Stromal cell of bone marrow (primary cell): ENCODE measurements at regions not wholly inside any gene's neighbourhood (a gene's known extent, or its start where the extent isn't known, plus 50 kb on each side); places are given as distances from the start of the nearest gene placed in this dataset.
"Not testable (repeated sequence)": the region's sequence is repeated elsewhere in the genome, so short reads cannot be mapped to it uniquely, and the experiment has no call there.

Experiments used
- DNase-seq: peaks from one replicate; pipeline ENCODE4 v3.0.0-alpha.2; 2012; ENCODE audit warnings: low read depth

DNA sequence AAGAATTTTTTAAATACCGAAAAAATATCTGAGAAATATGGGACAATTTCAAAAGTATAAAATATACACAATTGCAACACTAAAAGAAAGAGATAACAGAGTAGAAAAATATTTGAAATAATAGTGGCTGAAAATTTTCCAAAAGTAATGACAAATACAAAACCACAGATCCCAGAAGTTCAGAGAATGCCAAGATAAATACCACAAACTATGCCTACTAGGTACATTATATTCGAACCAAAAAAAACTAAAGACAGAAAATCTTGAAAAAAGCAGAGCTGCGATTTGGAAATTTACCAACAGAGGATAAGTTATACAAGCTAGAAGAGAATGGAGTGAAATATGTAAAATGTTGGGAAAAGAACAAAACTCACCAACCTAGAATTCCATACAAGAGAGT, 191.3 kb upstream of the ELAC2 start:
- DNase-seq = peak; percentile 2

DNA sequence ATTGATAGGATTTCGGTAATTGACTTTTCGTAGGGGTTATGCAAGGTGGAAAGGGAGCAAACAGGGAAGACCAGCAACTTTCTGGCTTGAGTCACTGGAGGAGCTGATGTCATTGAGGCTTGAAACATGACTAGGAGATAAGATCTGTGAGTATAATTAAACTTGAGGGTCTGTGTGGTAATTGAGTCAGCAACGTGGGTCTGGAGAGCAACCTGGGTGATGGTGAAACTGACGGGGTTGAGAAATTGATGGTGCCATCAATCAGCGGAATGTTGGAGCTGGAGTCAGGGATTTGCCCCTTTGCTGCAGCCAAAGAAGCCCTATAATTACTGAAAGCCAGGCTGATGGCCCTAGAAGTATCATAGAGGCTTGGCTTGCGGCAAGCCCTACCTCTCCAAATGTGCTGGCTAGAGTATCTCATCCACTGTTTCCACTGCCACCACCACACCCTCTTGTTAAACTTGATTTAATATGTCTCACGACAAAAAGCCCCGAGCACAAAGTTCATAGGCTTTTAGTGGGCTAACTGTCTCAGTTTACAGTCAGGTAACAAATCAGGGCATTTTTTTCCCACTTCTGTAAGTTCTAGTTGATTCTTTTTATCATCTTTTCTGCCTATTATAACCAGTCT, 186.9 kb upstream of the ELAC2 start:
- no peak for DNase-seq

- no peak for DNase-seq
These were observed 185.0 kb upstream of the ELAC2 start for GRCh38 chr17:13202835-13203234.

- DNase-seq = no peak
These were observed 182.8 kb upstream of the ELAC2 start for GRCh38 chr17:13200671-13201070.

- no peak for DNase-seq
These were observed 181.6 kb upstream of the ELAC2 start for GRCh38 chr17:13199425-13199824.

DNA sequence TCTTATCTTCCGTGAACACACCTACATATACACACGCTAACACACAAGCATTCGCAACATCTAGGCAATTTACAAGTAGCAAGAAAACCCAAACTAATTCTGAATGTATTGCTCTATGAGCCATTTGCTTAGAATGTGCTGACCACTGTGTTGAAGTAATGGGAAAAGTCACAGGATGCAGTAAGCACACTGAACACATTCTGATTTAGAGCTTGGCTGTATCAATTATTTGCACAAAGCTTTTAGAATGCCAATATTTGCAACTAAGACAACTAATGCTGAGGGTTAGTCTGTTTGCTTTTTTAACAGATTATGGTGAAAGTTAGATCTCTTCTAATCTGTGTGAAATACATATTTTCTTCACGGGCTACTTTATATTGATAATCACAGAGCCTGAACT, 179.8 kb upstream of the ELAC2 start:
- DNase-seq = no peak

- DNase-seq = no peak
These were observed 177.1 kb upstream of the ELAC2 start for GRCh38 chr17:13194887-13195286.

DNA sequence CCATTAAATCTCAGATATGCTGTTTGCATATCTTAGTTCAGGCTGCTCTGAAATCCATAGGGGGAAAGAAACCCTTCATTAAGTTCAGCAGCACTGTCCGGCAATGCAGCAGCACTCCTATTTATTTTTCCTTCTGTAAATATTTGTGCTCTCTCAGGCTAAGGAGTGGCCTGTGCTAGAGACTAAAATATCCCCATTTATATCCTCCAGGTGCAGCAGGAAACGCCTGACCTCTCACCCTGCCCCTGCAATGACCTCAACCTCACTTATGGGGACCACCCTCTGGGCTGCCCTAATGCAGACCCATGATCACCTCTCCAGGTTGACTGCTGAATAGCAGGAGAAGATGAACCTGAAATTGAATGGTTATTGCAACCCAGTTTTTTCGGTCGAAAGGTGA, 165.0 kb upstream of the ELAC2 start:
- DNase-seq = no peak

DNA sequence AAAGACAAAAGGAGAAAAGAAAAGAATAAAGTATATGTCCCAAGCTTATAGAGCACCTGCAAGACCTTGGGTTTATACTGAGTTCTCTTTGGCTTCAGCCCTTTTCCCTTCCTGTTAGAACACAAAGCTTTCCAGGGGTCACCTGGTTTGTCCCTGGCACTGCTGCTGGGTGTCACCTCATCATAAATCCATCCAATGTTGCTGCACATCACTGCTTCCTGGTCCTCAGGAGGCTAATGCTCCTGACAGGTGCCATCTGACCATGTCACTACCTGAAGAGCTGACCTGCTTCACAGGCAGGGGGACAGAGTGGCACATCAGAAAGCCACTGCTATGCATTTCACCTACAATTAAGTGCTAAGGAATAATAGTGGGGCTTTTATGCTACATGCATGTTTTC, 164.6 kb upstream of the ELAC2 start:
- DNase-seq = no peak

GRCh38 chr17:13181683-13182082, 163.9 kb upstream of the ELAC2 start:
- no peak for DNase-seq

GRCh38 chr17:13176436-13176835, 158.6 kb upstream of the ELAC2 start:
- no peak for DNase-seq

- no peak for DNase-seq
These were observed 154.0 kb upstream of the ELAC2 start for GRCh38 chr17:13171790-13172189.

- no peak for DNase-seq
These were observed 144.5 kb upstream of the ELAC2 start for GRCh38 chr17:13162361-13162760.

DNA sequence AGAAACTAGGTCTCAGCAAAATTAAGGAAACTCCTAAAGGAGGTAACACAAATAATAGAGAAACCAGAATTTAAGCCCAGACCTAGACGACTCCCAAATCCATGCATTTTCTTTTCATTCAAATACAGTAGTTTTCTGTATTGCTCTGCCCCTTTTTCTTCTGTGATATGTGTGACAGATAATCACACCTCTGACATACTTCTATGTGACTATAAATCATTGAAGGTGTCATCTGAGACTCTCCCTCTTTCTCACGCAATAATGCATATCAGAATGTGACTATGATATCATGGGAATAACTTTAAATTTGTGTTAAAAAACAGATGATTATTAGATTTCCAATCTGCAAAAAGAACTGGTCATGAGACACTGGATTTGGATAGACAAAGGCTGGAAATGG, 143.0 kb upstream of the ELAC2 start:
- DNase-seq = no peak

GRCh38 chr17:13160296-13160695, 142.5 kb upstream of the ELAC2 start:
- no peak for DNase-seq

- DNase-seq = no peak
These were observed 140.8 kb upstream of the ELAC2 start for GRCh38 chr17:13158494-13159240.

DNA sequence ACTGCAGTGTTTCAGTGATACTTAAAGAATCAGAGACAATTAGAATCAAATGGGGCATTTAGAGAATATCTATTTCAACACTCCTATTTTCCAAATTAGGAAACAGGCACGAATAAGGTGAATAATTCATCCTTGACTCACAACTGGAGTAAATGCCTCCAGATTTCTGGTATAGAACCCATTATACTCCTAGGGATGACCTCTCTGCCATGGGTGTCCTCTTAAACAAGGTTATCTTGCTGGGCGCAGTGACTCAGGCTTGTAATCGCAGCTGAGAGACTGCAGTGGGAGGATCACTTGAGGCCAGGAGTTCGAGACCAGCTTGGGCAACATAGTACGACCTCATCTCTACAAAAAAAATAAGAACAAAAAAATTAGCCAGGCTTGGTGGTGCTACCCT, 139.8 kb upstream of the ELAC2 start:
- DNase-seq = no peak

DNA sequence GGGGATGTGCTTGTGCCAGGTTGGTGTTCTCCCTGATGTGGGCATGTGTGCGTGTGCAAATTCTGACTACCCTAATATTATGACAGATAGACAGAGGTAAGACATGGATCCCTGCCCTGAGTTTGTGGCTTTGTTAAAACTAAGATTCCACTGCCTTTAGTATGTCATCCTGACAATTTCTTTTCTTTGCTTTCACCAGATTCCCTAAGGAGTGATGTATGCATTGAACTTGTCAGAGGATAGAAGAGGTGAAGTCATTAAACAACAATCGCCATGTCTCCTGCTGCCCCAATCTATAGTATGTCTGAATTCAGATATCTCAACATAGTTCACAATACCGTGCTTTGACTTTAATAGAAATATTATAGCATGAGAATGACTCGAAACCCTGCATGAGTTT, 137.1 kb upstream of the ELAC2 start:
- DNase-seq = no peak

DNA sequence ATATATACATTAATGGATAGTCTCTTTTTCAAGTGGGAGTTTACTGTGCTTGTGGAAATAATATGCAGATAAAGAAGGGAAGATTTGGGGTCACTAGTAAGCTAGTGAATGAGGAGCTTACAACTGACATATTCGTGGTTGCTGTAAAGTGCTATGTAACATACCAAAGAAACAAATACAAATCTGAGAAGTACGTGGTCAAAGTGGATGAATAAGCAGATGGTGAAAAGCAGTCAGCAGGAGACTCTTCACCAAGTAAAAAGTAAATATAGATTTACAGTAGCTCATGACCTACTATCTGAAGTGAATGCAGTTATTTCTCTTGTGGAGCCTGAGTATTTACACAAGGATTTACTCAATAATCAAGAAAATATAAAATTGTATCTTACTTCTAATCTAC, 136.6 kb upstream of the ELAC2 start:
- no peak for DNase-seq

DNA sequence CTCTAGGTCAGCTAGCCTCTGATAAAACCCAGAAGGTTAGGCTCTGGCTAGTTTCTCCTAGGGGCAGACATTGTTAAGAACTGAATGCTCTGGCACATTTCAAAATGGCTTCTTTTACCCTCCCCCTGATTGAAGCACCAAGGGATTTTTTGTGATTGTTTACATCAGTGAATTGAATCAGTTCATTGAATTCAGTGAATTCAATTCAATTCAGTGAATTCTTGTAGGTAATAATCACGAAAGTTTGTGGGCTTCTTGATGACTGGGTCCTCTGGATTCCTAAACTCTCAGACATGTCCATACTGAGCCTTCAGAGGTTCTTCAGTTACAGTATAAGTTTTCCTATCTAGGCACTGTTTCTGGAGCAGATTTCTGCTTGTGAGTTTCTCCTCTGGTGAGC, 135.2 kb upstream of the ELAC2 start:
- no peak for DNase-seq

GRCh38 chr17:13152501-13152900, 134.7 kb upstream of the ELAC2 start:
- no peak for DNase-seq

- DNase-seq = not testable (repeated sequence)
These were observed 132.9 kb upstream of the ELAC2 start for GRCh38 chr17:13150738-13151137.

- DNase-seq = no peak
These were observed 125.2 kb upstream of the ELAC2 start for GRCh38 chr17:13143001-13143400.

DNA sequence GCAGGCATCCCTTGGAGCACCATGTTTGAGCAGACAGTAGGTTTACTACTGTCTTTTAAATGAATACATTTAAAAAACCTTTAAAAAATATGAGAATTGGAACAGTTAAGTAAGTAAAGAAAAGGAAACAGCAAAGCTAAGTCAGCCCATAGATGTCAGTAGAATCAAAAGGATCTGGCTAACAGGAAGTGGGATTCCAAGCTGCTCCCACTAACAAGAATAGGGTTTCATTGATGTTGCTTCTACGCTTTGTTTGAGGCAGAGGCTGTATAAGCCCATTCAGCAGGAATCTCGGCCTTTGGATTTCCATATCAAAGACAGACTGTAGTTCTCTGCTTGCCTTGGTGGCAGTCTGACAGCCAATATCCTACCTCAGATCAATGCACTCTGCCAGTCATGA, 122.9 kb upstream of the ELAC2 start:
- DNase-seq = no peak
